EH (cell line): ENCODE measurements at regions not wholly inside any gene's neighbourhood (a gene's known extent, or its start where the extent isn't known, plus 50 kb on each side); places are given as distances from the start of the nearest gene placed in this dataset.

Source experiments
- DNase-seq: peaks from one replicate; pipeline ENCODE4 v3.0.0-alpha.2; 2015; ENCODE audit warnings: low read depth

GRCh38 chr1:29667951-29668350 is 431.6 kb downstream of the PTPRU start:
- DNase-seq: no peak

DNA sequence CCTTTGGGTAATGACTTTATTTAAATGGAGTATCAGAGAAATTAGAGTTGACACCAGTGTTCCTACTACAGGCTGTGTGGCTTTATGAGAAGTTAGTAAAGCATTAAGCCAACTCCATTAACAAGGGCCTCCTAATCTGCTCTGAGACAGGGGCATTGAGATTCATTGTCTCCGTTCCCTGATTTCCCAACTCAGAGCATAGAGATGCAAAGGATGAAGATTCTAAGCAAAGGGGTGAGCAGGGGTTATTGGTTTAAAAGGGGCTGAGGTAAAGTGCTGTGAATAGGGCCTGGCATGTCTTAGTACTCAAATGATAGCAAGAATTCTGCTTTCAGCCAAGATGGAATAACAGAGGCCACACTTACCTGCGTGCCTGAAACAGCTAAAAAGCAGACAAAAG is 428.4 kb downstream of the PTPRU start:
- no peak for DNase-seq

DNA sequence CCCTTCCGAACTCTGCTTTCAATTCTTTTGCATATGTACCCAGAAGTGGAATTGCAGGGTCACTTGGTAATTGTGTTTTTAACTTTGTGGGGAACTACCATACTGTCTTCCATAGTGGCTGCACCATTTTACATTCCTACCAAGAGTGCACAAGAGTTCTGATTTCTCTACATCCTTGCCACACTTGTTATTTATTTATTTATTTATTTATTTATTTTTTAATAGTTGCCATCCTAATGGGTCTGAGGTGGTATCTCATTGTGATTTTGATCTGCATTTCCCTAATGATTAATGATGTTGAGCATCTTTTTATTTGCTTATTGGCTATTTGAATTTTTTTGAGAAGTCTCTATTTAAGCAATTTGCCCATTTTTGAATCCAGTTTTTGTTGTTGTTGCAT is 422.4 kb downstream of the PTPRU start:
- DNase-seq: no peak

DNA sequence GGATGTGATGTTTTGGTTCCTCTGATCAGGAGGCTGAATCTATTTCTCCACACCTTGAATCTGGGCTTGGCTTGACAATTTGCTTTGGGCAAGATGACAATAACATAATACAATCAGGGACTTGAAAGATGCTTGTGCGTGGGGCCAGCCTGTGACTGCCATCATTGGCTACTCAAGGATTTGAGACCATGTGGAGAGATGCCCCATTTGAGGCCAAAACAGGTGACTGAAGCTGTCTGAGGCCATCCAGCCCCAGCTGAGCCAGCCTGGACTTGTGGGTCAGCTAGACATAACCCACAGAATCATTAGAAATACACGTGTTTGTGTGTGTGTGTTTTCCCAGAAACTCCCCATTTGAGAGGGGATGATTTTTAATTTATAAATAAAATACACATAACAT is 421.5 kb downstream of the PTPRU start:
- no peak for DNase-seq

DNA sequence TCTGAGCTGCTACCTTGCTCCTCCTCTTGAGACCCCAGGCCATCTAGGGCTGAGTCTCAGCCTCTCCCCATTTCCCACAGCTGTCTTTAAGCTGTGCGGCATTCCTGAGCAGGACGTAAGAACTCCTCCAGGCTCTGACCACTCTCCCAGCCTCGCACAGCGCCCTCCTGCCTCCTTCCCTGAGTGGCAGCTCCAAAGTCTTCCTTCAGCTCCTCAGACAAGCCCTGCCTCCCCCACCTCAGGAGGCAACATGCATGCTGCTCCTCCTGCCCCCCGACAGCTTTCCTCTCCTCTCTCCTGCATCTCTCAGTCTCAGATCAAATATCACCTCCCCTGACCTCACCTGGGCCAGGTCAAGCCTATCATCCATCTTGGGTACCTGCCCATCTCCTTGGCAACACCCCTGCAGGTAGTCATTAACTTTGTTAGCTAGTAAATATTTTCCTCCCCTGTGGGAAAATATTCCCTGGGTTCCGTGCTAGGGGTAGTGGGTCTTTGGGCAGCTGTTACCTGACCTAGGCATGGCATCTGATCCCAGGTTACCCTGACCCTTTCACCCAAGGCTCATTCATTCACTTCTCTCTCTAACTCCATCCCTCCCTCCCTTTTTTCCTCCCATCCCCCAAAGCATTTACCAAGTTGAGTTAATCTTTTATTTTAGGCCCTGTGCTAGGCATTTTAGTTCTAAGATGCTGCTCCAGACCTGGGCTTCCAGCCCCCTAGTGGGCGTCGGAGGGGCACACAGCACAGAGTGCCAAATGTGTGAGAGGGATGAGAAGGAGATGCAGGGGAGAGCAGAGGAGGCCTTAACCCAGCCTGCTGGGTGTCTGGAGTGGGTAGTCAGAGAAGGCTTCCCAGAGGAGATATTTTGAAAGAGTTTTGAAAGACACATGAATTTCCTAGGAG is 419.9 kb downstream of the PTPRU start:
- DNase-seq: no peak

GRCh38 chr1:29655145-29655544 is 418.8 kb downstream of the PTPRU start:
- no peak for DNase-seq

DNA sequence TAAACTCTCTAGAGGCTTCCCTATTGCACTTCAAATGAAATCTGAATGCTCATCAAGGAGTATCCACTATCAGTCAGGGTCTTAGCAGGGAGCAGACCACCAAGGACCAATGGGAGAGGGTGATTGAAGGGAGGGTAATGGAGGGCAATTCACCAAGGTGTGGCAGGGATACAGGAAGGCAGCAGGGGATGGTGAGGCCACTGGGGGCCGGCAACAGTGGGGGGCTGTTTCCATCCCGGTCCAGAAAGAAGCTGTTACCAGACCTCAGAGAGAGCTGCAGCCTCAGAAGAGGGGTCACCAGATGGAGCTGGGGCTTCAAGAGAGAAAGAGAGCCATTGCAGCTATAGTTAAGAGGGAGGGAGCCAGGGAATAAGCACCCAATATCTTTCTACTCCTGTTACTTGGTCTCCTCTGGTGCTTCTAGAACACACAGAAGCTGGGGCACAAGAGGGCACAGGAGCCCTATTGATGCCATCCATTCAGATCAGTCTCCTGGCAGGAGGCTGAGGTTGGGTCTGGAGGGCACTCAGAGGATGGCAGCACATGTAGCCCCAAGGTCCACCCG is 417.6 kb downstream of the PTPRU start:
- DNase-seq: no peak

GRCh38 chr1:29653034-29653810 is 416.9 kb downstream of the PTPRU start:
- no peak for DNase-seq

DNA sequence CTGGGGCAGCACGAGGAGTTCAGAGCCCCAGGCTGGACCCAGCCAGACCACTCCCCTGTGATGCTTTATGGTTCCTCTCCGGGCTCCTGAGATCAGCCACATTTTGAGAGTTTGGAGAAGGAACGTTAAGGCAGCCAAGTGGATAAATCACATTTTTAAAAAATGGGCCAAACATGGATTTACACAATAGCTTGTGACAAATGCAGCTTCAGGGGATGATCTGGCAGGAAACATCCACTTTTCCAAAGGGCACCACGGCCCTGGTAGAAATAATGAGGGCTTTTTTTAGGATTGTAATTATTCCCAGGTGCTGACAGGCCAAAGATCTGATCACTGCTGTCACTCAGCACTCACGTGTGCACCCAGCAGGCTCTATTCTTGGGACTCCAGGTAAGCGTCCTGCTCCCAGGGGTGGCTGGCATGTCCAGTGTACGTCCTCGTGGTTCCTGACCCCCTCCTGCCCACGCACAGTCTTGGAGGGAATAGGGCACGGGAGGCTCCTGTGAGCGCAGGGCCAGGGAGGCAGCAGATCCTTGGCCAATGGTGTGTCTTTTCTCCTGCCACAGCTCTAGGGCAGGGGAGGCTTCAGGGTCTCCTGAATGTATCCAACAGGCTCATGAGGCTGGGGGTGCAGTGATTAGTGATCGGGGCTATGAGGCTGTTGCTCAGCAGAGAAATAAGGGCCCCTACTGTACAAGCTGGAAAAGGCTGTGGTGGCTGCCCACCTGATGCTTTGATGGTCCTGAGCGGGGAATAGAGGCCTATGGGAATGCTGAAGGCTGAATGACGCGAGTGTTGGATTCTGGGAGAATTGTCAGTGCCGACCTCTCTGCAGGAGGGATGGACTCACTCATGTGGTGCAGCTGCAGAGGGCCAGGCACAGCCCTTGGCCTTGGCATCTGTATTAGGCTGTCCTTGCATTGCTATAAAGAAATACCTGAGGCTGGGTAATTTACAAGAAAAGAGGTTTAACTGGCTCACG is 415.7 kb downstream of the PTPRU start:
- DNase-seq: no peak

GRCh38 chr1:29651246-29651645 is 414.9 kb downstream of the PTPRU start:
- no peak for DNase-seq

GRCh38 chr1:29650476-29650875 is 414.2 kb downstream of the PTPRU start:
- no peak for DNase-seq

DNA sequence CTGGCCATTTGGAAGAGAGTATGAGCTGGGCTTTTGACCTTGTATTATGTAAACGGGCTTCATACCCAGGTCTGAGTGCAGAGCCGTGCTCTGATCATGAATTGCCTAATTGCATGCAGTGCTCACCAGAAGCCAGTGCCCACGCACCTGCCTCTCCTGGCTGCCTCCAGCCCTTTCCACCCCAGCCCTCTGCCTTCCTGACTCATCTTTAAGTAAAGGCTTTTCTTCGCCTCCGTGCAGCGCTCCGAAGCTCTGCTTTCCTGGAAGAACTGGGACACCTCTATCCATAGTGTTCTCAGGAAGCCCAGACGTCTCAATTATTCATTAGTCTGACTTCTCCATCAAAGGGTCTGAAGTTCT is 413.7 kb downstream of the PTPRU start:
- DNase-seq: no peak

GRCh38 chr1:29649189-29650040 is 413.1 kb downstream of the PTPRU start:
- DNase-seq: no peak

DNA sequence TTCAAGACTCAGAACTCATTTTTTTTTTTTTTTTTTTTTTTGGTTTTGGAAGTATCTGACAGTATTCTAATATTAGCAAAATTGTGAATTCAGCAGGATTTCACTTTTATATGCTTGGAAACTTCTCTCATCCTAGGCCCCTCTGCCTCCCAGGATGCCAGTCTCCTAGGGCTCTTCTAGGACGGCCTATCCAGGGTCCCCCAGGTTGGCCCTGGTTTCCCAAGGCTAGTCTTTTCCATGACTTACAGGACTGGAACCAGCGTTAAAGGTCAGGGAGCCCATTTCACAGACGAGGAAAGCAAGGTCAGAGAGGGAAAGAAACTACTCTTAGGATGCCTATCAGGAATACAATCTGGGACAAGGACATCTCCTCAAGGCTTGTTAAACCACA is 412.5 kb downstream of the PTPRU start:
- DNase-seq: no peak

- DNase-seq: no peak
Measured at GRCh38 chr1:29648026-29648425, 411.7 kb downstream of the PTPRU start.

GRCh38 chr1:29647581-29647980 is 411.3 kb downstream of the PTPRU start:
- DNase-seq: no peak

DNA sequence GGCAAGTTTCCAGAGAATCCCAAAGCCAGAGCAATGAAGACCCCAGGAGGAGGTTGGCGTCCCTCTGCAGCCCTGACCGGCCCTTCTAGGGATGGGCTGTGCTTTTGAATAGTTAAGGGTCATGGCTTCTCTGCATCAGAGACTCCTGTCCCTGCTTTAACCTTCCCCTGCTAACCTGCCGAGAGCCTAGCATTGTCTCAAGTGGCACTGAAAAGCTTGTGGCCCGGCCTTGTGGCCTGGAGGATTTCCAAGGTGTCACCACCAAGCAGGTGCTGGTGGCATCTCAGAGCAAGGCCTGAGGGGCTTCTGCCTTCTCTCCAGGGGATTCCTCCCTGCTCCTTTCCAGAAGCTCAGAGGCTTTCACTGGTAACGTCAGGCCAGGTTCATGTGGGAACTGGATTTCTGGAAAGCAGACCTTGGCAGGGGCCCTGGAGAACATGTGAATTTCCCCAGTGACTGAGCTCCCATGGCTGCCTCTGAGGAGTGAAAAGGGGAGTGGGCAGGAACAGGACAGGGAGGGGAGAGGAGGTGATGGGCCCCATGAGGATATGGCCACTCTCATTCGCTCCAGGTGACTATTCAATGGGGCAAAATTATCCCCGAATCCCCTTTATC is 409.9 kb downstream of the PTPRU start:
- DNase-seq: no peak

- no peak for DNase-seq
Measured at GRCh38 chr1:29645586-29645985, 409.3 kb downstream of the PTPRU start.

GRCh38 chr1:29644812-29645211 is 408.5 kb downstream of the PTPRU start:
- no peak for DNase-seq

- DNase-seq: no peak
Measured at GRCh38 chr1:29643838-29644440, 407.6 kb downstream of the PTPRU start.
